Medulla oblongata (tissue), 1 donor: ENCODE measurements at regions not wholly inside any gene's neighbourhood (a gene's known extent, or its start where the extent isn't known, plus 50 kb on each side); places are given as distances from the start of the nearest gene placed in this dataset.
"Not testable (repeated sequence)": the region's sequence is repeated elsewhere in the genome, so short reads cannot be mapped to it uniquely, and the experiment has no call there.

Experiments
- DNase-seq: peaks from one replicate; pipeline ENCODE4 v3.0.0-alpha.2; 2015; ENCODE audit errors: extremely low spot score

- DNase-seq: not testable (repeated sequence)
Observed at GRCh38 chr12:131541512-131541911, 169.4 kb upstream of the SFSWAP start.

GRCh38 chr12:131542351-131542750, 168.5 kb upstream of the SFSWAP start:
- no peak for DNase-seq

- DNase-seq: no peak
Observed at GRCh38 chr12:131543040-131543439, 167.8 kb upstream of the SFSWAP start.

- peak; percentile 9 for DNase-seq
Observed at GRCh38 chr12:131547555-131547954, 163.3 kb upstream of the SFSWAP start.

- DNase-seq: no peak
Observed at GRCh38 chr12:131550121-131550520, 160.8 kb upstream of the SFSWAP start.

GRCh38 chr12:131551675-131552491, 159.0 kb upstream of the SFSWAP start:
- DNase-seq: no peak

GRCh38 chr12:131552492-131552863, 158.4 kb upstream of the SFSWAP start:
- no peak for DNase-seq

GRCh38 chr12:131553096-131553777, 157.7 kb upstream of the SFSWAP start:
- no peak for DNase-seq

- DNase-seq: peak; percentile 3
Observed at GRCh38 chr12:131555197-131555846, 155.6 kb upstream of the SFSWAP start.

GRCh38 chr12:131555866-131556265, 155.0 kb upstream of the SFSWAP start:
- DNase-seq: no peak

GRCh38 chr12:131557078-131557709, 153.7 kb upstream of the SFSWAP start:
- DNase-seq: no peak

GRCh38 chr12:131559517-131560516, 151.1 kb upstream of the SFSWAP start:
- no peak for DNase-seq

- DNase-seq: no peak
Observed at GRCh38 chr12:131561051-131561450, 149.8 kb upstream of the SFSWAP start.

GRCh38 chr12:131561891-131562684, 148.8 kb upstream of the SFSWAP start:
- DNase-seq: no peak

- not testable (repeated sequence) for DNase-seq
Observed at GRCh38 chr12:131564138-131564727, 146.7 kb upstream of the SFSWAP start.

- no peak for DNase-seq
Observed at GRCh38 chr12:131564845-131565244, 146.0 kb upstream of the SFSWAP start.

GRCh38 chr12:131565267-131566015, 145.4 kb upstream of the SFSWAP start:
- DNase-seq: no peak

GRCh38 chr12:131568336-131568735, 142.6 kb upstream of the SFSWAP start:
- DNase-seq: no peak

- no peak for DNase-seq
Observed at GRCh38 chr12:131570596-131570995, 140.3 kb upstream of the SFSWAP start.
